ENCODE measurements at regions not wholly inside any gene's neighbourhood (a gene's known extent, or its start where the extent isn't known, plus 50 kb on each side); places are given as distances from the start of the nearest gene placed in this dataset.
A peak's percentile ranks its signal among the peaks of the same experiment; 100 is the strongest.

- Histone ChIP-seq H4K20me1 (ENCODE audit: control insufficient read depth, insufficient read depth, insufficient read length) (no peaks in the 10 kb centered on the region), H2BK15ac (ENCODE audit: low read depth, low read length) (no peak overlapping the region), H3T11ph (ENCODE audit: low read length) (no peak overlapping the region), H2AK5ac (ENCODE audit: insufficient read length, low read length) (no peak overlapping the region), H3K4me2 (ENCODE audit: insufficient read depth, insufficient read length, low read length) (no peak overlapping the region), H2BK12ac (ENCODE audit: insufficient read length, low read depth, low read length) (no peak overlapping the region), H2BK5ac (ENCODE audit: insufficient read length, low read length) (no peak overlapping the region), H3K18ac (ENCODE audit: insufficient read length, low read depth, low read length) (no peak overlapping the region), H3K9ac (ENCODE audit: extremely low read depth, insufficient read length, low read length) (no peak overlapping the region), H3K56ac (ENCODE audit: insufficient read length, low read depth, low read length) (no peak overlapping the region), H4K8ac (replicated peaks; ENCODE audit: insufficient read length, low read depth, low read length) (no peak overlapping the region), H3K79me1 (ENCODE audit: insufficient read depth, low read depth, low read length, poor library complexity, severe bottlenecking) (no peaks in the 10 kb centered on the region), H3K4ac (ENCODE audit: low read depth, low read length) (no peak overlapping the region), H3K23ac (ENCODE audit: insufficient read length, low read depth, low read length) (no peak overlapping the region), H3K4me1 (ENCODE audit: insufficient read depth, low read length) (peaks cover 5% of the 10 kb centered on the region; the same call in 1 of the 2 replicates), H3K79me2 (ENCODE audit: insufficient read depth, low read length) (no peaks in the 10 kb centered on the region), H2AFZ (ENCODE audit: low read length) (no peak overlapping the region), H3K14ac (ENCODE audit: insufficient read depth, low read length) (no peak overlapping the region), H3K27ac (ENCODE audit: insufficient read length, low read depth, low read length) (no peak overlapping the region), H3K23me2 (ENCODE audit: insufficient read length, low read depth, low read length, poor library complexity, severe bottlenecking) (no peaks in the 10 kb centered on the region), H2BK20ac (ENCODE audit: low read depth, low read length, poor library complexity, severe bottlenecking) (no peak overlapping the region), H3K27me3 (ENCODE audit: insufficient read depth, low read length) (no peaks in the 10 kb centered on the region), H4K5ac (ENCODE audit: insufficient read length, low read depth, low read length) (no peak overlapping the region), H4K91ac (ENCODE audit: insufficient read length, low read depth, low read length) (no peak overlapping the region), H2BK120ac (ENCODE audit: low read depth, low read length, poor library complexity, severe bottlenecking) (no peak overlapping the region), H3K9me3 (ENCODE audit: control insufficient read depth, low read depth, low read length) (no peaks in the 10 kb centered on the region)
- Mint-ChIP-seq H3K36me3 (ENCODE audit: insufficient read depth in 1 of 3, low read depth in 3 of 3) (0 out of 7 replicates have a peak, but pooled peaks cover 0 to 2% (median 0%) of the 10 kb centered on the region in 3 experiments), H3K9me3 (peaks cover 0 to 3% of the 10 kb centered on the region in 2 experiments; a peak in 1 of 5 replicates), H3K4me3 (no peak overlapping the region), H3K27me3 (ENCODE audit: low read depth) (no peaks in the 10 kb centered on the region), H3K4me1 (peaks cover 12 to 19% of the 10 kb centered on the region in 2 experiments), H3K27ac (peak overlapping the region in 1 of 3 experiments; percentile 34; a peak in 1 of 7 replicates)
- TF ChIP-seq, protein P1, sequence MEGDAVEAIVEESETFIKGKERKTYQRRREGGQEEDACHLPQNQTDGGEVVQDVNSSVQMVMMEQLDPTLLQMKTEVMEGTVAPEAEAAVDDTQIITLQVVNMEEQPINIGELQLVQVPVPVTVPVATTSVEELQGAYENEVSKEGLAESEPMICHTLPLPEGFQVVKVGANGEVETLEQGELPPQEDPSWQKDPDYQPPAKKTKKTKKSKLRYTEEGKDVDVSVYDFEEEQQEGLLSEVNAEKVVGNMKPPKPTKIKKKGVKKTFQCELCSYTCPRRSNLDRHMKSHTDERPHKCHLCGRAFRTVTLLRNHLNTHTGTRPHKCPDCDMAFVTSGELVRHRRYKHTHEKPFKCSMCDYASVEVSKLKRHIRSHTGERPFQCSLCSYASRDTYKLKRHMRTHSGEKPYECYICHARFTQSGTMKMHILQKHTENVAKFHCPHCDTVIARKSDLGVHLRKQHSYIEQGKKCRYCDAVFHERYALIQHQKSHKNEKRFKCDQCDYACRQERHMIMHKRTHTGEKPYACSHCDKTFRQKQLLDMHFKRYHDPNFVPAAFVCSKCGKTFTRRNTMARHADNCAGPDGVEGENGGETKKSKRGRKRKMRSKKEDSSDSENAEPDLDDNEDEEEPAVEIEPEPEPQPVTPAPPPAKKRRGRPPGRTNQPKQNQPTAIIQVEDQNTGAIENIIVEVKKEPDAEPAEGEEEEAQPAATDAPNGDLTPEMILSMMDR (conservative IDR thresholded peaks at IDR 0.05) = no peak
- no peak for DNase-seq
- no CpG with 5 or more reads among the region's 3 CpGs for WGBS (ENCODE audit: extremely low coverage, insufficient read length, low lambda C conversion rate)
Observed at GRCh38 chr11:87422566-87422965, 384.8 kb downstream of the TMEM135 start.

All from H9 (cell line).